Activated T-cell treated with anti-CD3 and anti-CD28 coated beads for 48 hours (primary cell): ENCODE measurements at regions not wholly inside any gene's neighbourhood (a gene's known extent, or its start where the extent isn't known, plus 50 kb on each side); places are given as distances from the start of the nearest gene placed in this dataset.
"Not testable (repeated sequence)": the region's sequence is repeated elsewhere in the genome, so short reads cannot be mapped to it uniquely, and the experiment has no call there.

Source experiments
- DNase-seq: peaks from one replicate; pipeline ENCODE4 v3.0.0-alpha.2; 2020; ENCODE audit warnings: low read depth

DNA sequence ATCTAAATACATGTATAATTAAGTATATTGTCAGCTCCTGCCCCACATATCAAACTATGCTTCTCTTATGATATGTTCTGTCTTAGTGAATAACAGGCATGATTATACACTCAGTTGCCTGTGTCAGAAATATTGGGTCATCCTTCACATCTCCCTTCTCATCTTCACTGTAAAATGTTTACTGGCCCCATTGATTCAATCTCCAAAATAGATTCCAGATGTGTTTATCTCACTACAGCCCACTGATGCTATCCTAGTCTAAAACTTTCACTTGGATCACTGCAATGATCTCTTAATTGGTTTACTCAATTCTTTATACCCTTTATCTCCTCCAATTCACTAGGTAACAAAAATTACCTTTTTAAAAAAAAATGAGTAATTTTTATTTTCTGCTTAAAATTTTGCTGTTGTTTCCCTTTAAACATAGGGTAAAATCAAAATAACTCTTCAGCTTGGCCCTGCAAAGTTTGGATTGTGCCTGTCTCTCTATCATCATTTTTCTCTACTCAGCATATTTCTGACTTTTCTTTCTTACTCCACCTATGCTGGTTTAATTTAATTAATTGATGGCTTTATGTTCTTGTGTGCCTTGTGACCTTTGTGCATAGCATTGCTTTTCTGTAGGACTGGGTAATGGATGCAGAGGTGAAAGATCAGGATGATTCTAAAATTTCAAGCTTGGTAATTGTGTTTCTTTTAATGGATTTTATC lies 233.9 kb upstream of the FOXP2 start:
- no peak for DNase-seq

DNA sequence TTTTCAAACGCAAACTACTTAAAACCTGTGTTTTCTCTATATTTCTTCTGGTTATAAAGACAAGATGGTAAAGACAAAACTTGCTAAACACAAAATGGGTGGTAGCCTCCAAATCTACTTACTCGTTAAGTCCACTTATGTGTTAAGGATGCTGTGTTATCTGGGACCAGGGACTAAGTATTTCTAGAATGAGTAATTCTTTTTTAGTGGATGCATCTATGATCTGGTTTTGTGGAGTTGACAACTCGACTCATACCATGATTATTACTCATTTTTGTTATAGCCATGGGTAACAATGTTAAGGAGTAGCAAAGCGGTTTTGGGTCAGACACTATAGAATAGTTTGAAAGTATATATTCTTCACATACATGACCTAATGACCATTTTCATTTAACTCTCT lies 239.5 kb upstream of the FOXP2 start:
- no peak for DNase-seq

- DNase-seq = no peak
These were observed 241.3 kb upstream of the FOXP2 start for GRCh38 chr7:114173170-114173890.

GRCh38 chr7:114169389-114169788 lies 245.2 kb upstream of the FOXP2 start:
- DNase-seq = not testable (repeated sequence)

GRCh38 chr7:114160925-114161324 lies 242.1 kb upstream of the PPP1R3A start:
- no peak for DNase-seq

- no peak for DNase-seq
These were observed 240.0 kb upstream of the PPP1R3A start for GRCh38 chr7:114158854-114159253.

GRCh38 chr7:114158275-114158674 lies 239.5 kb upstream of the PPP1R3A start:
- DNase-seq = no peak

DNA sequence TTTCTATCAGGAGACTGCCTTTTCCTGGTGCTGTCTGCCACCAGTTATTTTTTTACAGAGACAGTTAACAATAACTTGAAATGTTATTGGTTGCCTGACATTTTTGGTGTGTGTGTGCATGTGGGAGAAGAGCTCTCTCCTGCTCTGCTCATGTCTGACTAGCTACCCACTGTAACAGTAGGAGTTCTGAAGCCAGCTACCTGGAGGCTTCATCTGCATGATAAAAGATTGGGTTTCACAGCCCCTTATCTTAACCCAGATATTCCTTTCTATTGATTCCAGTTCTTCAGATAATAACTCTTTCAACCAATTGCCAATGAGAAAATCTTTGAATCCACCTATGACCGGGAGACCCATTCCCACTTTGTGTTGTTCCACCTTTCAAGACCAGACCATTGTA lies 237.4 kb upstream of the PPP1R3A start:
- no peak for DNase-seq

- no peak for DNase-seq
These were observed 236.6 kb upstream of the PPP1R3A start for GRCh38 chr7:114155116-114156110.

GRCh38 chr7:114153700-114154099 lies 234.9 kb upstream of the PPP1R3A start:
- DNase-seq = no peak

DNA sequence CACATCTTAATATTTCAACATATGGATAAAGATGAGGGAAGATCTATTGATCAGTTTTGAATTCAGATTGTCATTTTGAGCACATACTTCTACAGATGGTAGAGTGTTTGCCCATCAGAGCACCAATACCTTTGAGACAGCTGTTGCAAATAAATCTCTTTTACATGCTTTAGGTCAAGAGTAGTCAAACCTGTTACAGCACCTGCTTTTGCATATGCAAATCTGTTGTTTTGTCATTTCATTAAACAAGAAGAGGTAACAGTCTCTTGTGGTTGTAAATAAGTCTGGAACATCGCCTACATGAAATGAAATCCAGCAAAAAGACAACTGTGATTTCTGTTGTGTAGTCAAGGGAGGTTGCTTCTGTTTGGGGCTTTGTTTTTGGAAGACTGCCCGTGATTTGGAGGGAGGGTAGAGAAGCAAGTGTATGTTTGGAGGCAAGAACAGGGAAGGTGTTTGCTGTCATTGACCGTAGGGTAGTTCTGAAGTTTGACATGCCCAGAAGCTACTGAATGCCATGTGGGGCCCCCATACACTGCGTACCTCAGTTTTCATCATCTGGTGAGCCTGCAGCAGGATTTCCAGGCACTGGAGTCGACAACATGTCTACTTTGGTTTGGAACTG lies 233.6 kb upstream of the PPP1R3A start:
- DNase-seq = no peak

DNA sequence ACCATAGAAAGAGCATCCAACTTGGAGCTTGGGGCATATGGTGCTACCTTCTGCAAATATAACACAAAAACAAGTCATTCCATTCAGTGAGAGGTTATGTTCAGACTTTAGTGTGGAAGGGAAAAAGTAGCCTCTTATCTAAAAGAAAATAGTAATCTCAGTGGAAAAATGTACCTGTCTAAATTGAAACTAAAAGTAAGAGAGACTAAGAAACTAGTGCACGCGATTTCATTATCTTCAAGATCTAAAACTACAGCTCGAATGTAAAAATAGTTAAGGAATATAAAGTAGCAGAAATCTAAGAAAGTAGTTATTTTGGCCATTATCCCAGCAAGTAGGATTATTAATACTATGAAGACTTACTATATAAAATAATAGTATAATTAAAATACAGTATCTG lies 233.0 kb upstream of the PPP1R3A start:
- no peak for DNase-seq

- DNase-seq = no peak
These were observed 231.9 kb upstream of the PPP1R3A start for GRCh38 chr7:114150689-114151088.

DNA sequence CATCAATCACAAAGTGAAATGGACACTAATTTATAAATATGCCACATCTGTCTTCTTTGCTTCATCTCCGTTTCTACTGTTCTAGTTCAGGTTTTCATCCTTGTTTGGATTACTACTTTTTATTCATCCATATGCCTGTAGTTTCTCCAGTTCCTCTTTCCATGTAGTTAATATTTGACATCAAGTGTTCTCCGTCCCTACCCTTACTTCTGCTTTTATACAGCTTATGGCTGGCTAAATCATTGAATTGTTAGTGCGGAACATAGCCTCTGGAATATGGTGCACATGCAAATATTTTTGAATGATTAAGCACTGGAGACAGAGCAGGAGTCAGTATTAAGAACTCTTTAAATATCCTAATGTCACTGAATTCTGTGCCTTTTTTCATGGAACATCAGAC lies 230.0 kb upstream of the PPP1R3A start:
- no peak for DNase-seq

- no peak for DNase-seq
These were observed 222.6 kb upstream of the PPP1R3A start for GRCh38 chr7:114141415-114141814.

DNA sequence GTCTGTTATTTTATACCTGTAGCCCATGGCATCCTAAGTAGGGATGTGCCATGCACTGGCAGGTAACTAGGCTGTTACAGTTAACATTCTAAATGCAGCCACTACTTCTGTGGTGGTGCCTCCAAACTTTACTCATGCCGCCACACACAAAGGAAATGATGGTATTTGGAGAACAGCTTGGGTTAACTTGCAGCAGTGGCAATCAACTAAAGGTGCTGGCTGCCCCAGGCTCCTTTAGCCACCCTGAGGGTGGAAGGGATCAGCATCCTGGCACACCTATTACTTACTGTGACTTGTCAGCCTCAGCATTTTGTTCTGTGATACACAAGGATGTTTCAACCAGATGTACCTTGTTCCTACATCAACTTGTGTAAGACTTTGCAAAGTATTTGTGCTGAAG lies 221.8 kb upstream of the PPP1R3A start:
- no peak for DNase-seq

DNA sequence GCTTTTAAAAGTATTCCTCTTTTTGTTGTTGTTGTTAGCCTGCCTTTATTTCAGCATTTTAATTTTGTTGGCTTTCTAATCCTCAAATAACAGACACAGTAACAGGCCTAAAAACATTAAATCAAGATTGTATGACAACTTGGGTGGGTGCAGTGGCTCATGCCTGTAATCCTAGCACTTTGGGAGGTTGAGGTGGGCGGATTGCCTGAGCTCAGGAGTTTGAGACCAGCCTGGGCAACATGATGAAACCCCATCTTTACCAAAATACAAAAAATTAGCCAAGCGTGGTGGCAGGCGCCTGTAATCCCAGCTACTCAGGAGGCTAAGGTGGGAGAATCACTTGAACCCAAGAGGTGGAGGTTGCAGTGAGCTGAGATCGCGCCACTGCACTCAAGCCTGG lies 220.9 kb upstream of the PPP1R3A start:
- DNase-seq = not testable (repeated sequence)

- DNase-seq = no peak
These were observed 219.8 kb upstream of the PPP1R3A start for GRCh38 chr7:114138587-114138986.

GRCh38 chr7:114133717-114134116 lies 214.9 kb upstream of the PPP1R3A start:
- DNase-seq = no peak

- DNase-seq = no peak
These were observed 212.1 kb upstream of the PPP1R3A start for GRCh38 chr7:114130866-114131265.

DNA sequence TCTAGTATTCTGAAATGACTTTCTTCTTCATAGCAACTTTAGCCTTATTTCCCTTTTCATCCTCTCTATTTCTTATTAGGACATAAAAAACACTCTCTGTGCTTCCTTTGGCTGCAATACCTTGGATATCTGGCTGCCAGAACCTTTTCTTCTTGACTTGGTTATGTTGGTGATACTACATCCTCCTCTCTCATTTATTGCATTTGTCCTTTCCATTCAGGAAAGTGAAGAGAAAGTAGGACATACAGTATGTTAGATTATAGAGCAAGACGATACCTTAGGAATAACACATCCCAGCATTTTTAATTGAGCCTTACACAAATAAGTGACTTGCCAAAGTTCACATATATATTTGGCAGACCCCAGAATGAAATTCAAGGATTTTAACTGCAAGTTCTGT lies 210.1 kb upstream of the PPP1R3A start:
- no peak for DNase-seq

DNA sequence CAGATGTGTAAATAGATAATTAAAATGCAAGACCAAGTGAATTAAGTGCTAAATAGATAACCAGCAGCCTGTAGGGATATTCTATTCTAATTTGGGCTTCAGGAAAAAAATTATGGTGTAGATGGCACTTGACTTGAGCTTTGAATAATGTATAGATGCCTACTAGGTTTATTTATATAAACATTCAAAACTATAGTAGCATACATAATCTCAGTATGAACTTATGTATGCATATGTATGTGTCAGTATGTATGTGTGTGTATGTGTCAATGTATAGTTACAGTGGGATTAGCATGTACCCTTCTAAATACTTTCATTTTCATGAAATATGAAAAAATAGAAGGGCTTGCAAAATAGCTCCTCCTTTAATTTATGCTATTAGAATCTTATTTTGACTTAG lies 207.3 kb upstream of the PPP1R3A start:
- DNase-seq = no peak
